Activated naive CD8-positive, alpha-beta T cell (primary cell): ENCODE measurements at regions not wholly inside any gene's neighbourhood (a gene's known extent, or its start where the extent isn't known, plus 50 kb on each side); places are given as distances from the start of the nearest gene placed in this dataset.
"Not testable (repeated sequence)": the region's sequence is repeated elsewhere in the genome, so short reads cannot be mapped to it uniquely, and the experiment has no call there.

Source experiments
- H3K27ac Mint-ChIP-seq: one replicate; pipeline ENCODE4 v1.8.0; 2021; ENCODE audit warnings: mixed read lengths
- H3K27me3 Mint-ChIP-seq: one replicate; pipeline ENCODE4 v1.8.0; 2021; ENCODE audit warnings: mixed read lengths
- H3K36me3 Mint-ChIP-seq: one replicate; pipeline ENCODE4 v1.8.0; 2021; ENCODE audit warnings: mixed read lengths
- H3K4me1 Mint-ChIP-seq: one replicate; pipeline ENCODE4 v1.8.0; 2021; ENCODE audit warnings: low read depth, mixed read lengths
- H3K4me3 Mint-ChIP-seq: one replicate; pipeline ENCODE4 v1.8.0; 2021; ENCODE audit warnings: mild to moderate bottlenecking, mixed read lengths
- H3K9me3 Mint-ChIP-seq: one replicate; pipeline ENCODE4 v1.8.0; 2021; ENCODE audit warnings: low read depth, mixed read lengths

DNA sequence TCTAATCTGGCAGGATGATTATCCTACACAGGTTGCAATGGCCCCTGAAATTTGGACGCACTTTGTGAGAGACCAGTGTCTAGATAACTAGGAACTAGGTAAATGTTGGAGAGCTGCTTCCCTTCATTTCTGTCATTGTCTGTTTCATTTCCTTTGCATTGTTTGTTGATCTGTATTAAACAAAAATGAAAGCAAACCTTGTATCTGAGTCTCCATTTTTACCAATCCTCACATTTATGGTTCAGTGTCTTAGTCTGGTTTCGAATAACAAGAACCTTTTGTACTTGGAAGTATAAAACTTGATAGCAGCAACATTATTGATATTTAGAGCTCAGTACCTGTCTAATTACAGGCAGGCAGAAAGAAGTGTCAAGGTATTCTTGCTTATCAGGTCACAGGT is 105.5 kb downstream of the MRPS30 start:
- Mint-ChIP-seq H3K27ac (no peak overlapping the region), H3K9me3 (no peaks in the 10 kb centered on the region), H3K4me3 (no peak overlapping the region), H3K36me3 (no peaks in the 10 kb centered on the region), H3K4me1 (no peaks in the 10 kb centered on the region), H3K27me3 (no peaks in the 10 kb centered on the region)

- Mint-ChIP-seq H3K36me3 (no peaks in the 10 kb centered on the region), H3K4me3 (no peak overlapping the region), H3K9me3 (no peaks in the 10 kb centered on the region), H3K27ac (no peak overlapping the region), H3K4me1 (no peaks in the 10 kb centered on the region), H3K27me3 (no peaks in the 10 kb centered on the region)
These were observed 110.8 kb downstream of the MRPS30 start for GRCh38 chr5:44919560-44919959.

- Mint-ChIP-seq H3K4me1 (no peaks in the 10 kb centered on the region), H3K4me3 (no peak overlapping the region), H3K27me3 (no peaks in the 10 kb centered on the region), H3K36me3 (no peaks in the 10 kb centered on the region), H3K9me3 (peaks cover 9% of the 10 kb centered on the region), H3K27ac (no peak overlapping the region)
These were observed 118.5 kb downstream of the MRPS30 start for GRCh38 chr5:44927115-44927733.

DNA sequence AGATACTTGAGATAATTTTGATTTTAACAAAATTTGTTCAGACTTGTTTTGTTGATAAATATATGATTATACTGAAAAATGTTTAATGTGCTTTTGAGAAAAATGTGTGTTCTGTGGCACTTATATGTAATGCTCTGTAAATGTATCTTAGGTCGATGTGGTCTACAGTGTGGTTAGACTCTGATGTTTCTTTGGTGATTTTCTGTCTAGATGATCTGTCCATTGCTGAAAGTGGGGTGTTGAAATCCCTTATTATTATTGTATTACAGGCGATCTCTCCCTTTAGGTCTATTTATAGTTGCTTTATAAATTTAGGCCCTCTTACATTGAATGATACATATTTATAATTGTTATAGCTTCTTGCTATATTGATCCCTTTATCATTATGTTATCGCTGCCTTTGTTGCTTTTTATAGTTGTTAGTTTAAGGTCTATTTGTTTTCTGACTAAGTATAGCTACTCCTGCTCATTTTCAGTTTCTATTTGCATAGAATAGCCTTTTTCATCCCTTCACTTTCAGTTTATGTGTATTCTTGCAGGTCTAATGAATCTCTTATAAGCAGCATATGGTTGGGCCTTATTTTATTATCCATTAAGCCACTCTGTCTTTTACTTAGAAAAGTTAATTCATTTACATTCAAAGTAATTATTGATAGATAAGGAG is 124.3 kb downstream of the MRPS30 start:
- H3K27me3 Mint-ChIP-seq, result no peaks in the 10 kb centered on the region
- H3K4me1 Mint-ChIP-seq, result no peaks in the 10 kb centered on the region
- peaks cover 14% of the 10 kb centered on the region for H3K9me3 Mint-ChIP-seq
- no peak overlapping the region for H3K4me3 Mint-ChIP-seq
- H3K27ac Mint-ChIP-seq, result no peak overlapping the region
- H3K36me3 Mint-ChIP-seq, result no peaks in the 10 kb centered on the region

DNA sequence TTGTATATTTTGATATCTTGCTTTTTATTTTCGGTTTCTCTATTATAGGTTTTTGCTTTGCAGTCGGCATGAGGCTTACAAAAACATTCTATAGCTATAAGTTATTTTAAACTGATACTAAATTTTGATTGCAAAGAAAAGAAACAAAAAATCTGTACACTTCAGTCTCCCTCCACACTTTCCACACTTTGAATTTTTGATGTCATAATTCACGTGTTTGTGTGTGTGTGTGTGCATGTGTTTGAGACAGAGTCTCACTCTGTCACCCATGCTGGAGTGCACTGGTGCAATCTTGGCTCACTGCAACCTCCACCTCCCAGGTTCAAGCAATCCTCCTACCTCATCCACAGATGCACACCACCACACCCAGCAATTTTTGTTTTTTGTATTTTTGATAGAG is 124.9 kb downstream of the MRPS30 start:
- Mint-ChIP-seq H3K4me3 (no peak overlapping the region), H3K36me3 (no peaks in the 10 kb centered on the region), H3K27ac (no peak overlapping the region), H3K27me3 (no peaks in the 10 kb centered on the region), H3K4me1 (no peaks in the 10 kb centered on the region), H3K9me3 (peaks cover 14% of the 10 kb centered on the region)

- Mint-ChIP-seq H3K27ac (no peak overlapping the region), H3K4me1 (no peaks in the 10 kb centered on the region), H3K4me3 (no peak overlapping the region), H3K27me3 (no peaks in the 10 kb centered on the region), H3K36me3 (no peaks in the 10 kb centered on the region), H3K9me3 (peaks cover 14% of the 10 kb centered on the region)
These were observed 126.5 kb downstream of the MRPS30 start for GRCh38 chr5:44935262-44935661.

- H3K4me3 Mint-ChIP-seq, result no peak overlapping the region
- peaks cover 12% of the 10 kb centered on the region for H3K9me3 Mint-ChIP-seq
- H3K27ac Mint-ChIP-seq, result no peak overlapping the region
- no peaks in the 10 kb centered on the region for H3K4me1 Mint-ChIP-seq
- no peaks in the 10 kb centered on the region for H3K27me3 Mint-ChIP-seq
- H3K36me3 Mint-ChIP-seq, result no peaks in the 10 kb centered on the region
These were observed 127.1 kb downstream of the MRPS30 start for GRCh38 chr5:44935871-44936270.

DNA sequence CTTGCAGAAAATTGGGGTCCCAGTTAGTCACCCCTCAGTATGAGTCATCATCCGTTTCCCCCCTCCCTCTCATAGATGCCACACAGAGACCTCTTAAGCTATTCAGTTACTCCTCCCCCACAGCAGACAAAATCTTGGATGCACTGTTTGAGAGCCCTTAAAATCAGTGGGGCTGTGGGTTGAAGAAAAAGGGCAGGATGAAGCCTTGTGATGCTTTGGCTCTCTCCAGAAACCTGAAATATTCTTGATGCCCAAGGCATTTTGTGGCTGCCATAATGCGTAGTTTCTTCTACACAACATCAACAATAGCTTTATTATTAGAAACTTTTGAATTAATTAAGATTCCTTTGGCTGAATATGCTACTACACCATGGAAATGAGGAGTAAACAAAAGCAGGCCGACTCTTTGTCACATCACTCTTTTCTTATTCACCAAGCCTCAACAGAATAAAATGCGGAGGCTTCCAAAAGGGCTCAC is 133.8 kb downstream of the MRPS30 start:
- H3K36me3 Mint-ChIP-seq, result no peaks in the 10 kb centered on the region
- H3K27ac Mint-ChIP-seq, result no peak overlapping the region
- no peaks in the 10 kb centered on the region for H3K27me3 Mint-ChIP-seq
- peaks cover 15% of the 10 kb centered on the region for H3K4me1 Mint-ChIP-seq
- no peaks in the 10 kb centered on the region for H3K9me3 Mint-ChIP-seq
- H3K4me3 Mint-ChIP-seq, result no peak overlapping the region

GRCh38 chr5:44943647-44944046 is 134.9 kb downstream of the MRPS30 start:
- Mint-ChIP-seq H3K4me1 (peaks cover 15% of the 10 kb centered on the region), H3K27me3 (no peaks in the 10 kb centered on the region), H3K27ac (no peak overlapping the region), H3K4me3 (no peak overlapping the region), H3K36me3 (no peaks in the 10 kb centered on the region), H3K9me3 (no peaks in the 10 kb centered on the region)

GRCh38 chr5:44945743-44946142 is 137.0 kb downstream of the MRPS30 start:
- Mint-ChIP-seq H3K27me3 (no peaks in the 10 kb centered on the region), H3K4me3 (no peak overlapping the region), H3K4me1 (peaks cover 15% of the 10 kb centered on the region), H3K9me3 (no peaks in the 10 kb centered on the region), H3K27ac (peak overlapping the region; percentile 16), H3K36me3 (no peaks in the 10 kb centered on the region)

DNA sequence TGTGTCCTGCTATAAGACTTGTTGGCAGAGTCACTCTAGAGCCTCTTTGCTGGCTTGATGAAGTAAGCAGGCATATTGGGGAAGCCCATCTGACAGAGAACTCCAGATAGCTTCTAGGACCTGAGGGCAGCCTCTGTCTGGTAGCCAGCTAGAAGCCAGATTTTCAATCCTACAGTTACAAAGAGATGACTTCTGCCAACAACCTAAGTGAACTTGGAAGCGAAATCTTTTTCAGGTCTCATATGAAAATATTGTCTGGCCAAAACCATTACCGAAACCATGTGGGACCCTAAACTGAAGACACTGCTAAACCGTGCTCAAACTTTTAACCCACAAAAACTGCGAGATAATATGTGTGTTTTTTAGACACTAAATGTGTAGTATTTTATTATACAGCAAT is 140.9 kb downstream of the MRPS30 start:
- Mint-ChIP-seq H3K27ac (no peak overlapping the region), H3K27me3 (no peaks in the 10 kb centered on the region), H3K4me3 (no peak overlapping the region), H3K4me1 (peaks cover 9% of the 10 kb centered on the region), H3K36me3 (no peaks in the 10 kb centered on the region), H3K9me3 (no peaks in the 10 kb centered on the region)

DNA sequence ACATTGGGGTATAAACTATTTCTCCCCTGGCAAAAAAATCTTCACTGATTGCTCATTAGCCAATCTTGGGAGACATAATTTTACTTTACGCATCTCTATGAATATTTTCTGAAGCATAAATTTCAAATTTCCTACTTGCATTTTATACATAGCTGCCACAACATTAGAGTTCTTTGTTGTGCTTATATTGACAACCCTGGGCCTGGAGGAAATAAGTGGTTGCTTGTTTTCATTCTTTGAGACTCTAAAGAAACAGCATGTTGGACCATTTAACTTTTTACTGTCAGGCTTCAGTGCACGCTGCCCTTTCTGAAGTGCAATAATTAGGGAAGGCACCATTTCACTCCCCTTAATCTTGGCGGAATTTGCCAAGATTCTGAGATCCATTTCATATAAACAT is 142.6 kb downstream of the MRPS30 start:
- Mint-ChIP-seq H3K4me3 (no peak overlapping the region), H3K4me1 (no peaks in the 10 kb centered on the region), H3K36me3 (no peaks in the 10 kb centered on the region), H3K27me3 (no peaks in the 10 kb centered on the region), H3K27ac (no peak overlapping the region), H3K9me3 (no peaks in the 10 kb centered on the region)

DNA sequence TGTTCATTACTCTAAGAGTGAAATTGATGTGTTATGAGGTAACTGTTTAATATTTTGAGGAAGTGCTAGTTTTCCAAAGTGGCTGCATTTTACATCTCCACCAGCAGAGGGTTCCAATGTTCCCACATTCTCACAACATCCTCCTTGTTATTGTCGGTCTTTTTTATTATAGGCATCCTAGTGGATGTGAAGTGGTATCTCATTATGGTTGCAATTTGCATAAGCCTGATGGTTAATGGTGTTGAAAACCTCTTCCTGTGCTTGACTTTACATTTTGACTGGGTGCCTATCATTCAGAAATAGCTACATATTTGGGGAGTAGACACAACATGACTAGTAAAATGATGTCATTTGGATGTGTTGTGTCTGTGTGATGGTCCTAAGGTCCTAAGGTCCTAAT is 143.6 kb downstream of the MRPS30 start:
- Mint-ChIP-seq H3K27me3 (no peaks in the 10 kb centered on the region), H3K36me3 (no peaks in the 10 kb centered on the region), H3K9me3 (no peaks in the 10 kb centered on the region), H3K4me3 (no peak overlapping the region), H3K4me1 (no peaks in the 10 kb centered on the region), H3K27ac (no peak overlapping the region)

- Mint-ChIP-seq H3K4me3 (no peak overlapping the region), H3K27me3 (no peaks in the 10 kb centered on the region), H3K4me1 (no peaks in the 10 kb centered on the region), H3K9me3 (no peaks in the 10 kb centered on the region), H3K27ac (no peak overlapping the region), H3K36me3 (no peaks in the 10 kb centered on the region)
These were observed 144.3 kb downstream of the MRPS30 start for GRCh38 chr5:44953078-44953477.

DNA sequence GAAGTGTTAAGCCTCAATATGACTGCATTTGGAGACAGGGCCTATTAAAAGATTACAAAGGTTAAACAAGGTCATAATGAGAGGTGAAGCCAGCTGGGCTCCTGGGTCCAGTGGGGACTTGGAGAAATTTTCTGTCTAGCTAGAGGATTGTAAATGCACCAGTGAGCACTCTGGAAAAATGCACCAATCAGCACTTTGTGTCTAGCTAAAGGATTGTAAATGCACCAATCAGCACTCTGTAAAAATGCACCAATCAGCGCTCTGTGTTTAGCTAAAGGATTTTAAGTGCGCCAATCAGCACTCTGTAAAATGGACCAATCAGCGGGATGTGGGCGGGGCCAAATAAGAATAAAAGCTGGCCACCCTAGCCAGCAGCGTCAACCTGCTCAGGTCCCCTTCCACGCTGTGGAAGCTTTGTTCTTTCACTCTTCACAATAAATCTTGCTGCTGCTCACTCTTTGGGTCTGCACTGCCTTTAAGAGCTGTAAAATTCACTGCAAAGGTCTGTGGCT is 150.3 kb downstream of the MRPS30 start:
- not testable (repeated sequence) for H3K4me1 Mint-ChIP-seq, H3K4me3 Mint-ChIP-seq, H3K36me3 Mint-ChIP-seq, H3K27me3 Mint-ChIP-seq, H3K27ac Mint-ChIP-seq, H3K9me3 Mint-ChIP-seq

DNA sequence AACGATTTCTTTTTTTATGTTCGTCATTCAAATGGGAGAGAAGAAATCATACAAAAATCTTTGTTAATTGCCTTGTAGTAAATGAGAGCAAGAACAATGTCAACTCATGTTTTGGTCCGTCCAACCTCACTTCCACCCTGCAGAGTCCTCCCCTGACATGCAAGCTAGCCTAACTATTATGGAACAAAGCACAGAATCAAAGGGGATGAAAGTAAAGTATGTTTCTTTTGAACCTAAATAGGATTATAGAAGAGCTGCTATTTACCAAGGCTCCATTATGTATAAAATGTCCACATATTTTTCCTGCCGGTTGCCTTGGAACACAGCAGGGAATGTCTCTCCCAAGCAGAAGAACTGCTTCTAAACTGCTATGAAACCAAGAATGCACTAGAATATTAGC is 161.1 kb downstream of the MRPS30 start:
- Mint-ChIP-seq H3K36me3 (no peaks in the 10 kb centered on the region), H3K27me3 (no peaks in the 10 kb centered on the region), H3K9me3 (peaks cover 9% of the 10 kb centered on the region), H3K27ac (no peak overlapping the region), H3K4me3 (no peak overlapping the region), H3K4me1 (no peaks in the 10 kb centered on the region)
